GM23338 (cell line): ENCODE measurements at regions not wholly inside any gene's neighbourhood (a gene's known extent, or its start where the extent isn't known, plus 50 kb on each side); places are given as distances from the start of the nearest gene placed in this dataset.

ENCODE experiments used
- ATAC-seq: fragments of 200-7000 bp; cut with Tn5 transposase; 3 replicates; pipeline ENCODE4 v1.9.1; 2020
- DNase-seq: peaks from one replicate; pipeline ENCODE4 v3.0.0-alpha.2; 2015; ENCODE audit warnings: low spot score
- H2AFZ ChIP-seq: fragments of 200-600 bp; sonication (generic); 2 replicates; pipeline ENCODE4 v1.8.0; 2016; ENCODE audit warnings: antibody characterized with exemption, mild to moderate bottlenecking, moderate library complexity
- H3F3A ChIP-seq: fragments of 200-600 bp; sonication (generic); replicated peaks from 2 replicates; pipeline ENCODE4 v1.8.0; 2017; ENCODE audit warnings: antibody characterized with exemption, mixed run types, low read depth
- H3K27ac ChIP-seq: fragments of 200-600 bp; sonication (generic); 2 replicates; pipeline ENCODE4 v1.6.1; 2016; ENCODE audit warnings: low read depth
- H3K27me3 ChIP-seq: fragments of 200-600 bp; sonication (generic); 2 replicates; pipeline ENCODE4 v1.8.0; 2016; ENCODE audit warnings: mild to moderate bottlenecking, mixed run types, moderate library complexity; ENCODE audit not compliant: insufficient read depth
- H3K36me3 ChIP-seq: fragments of 200-600 bp; sonication (generic); 2 replicates; pipeline ENCODE4 v1.8.0; 2016; ENCODE audit warnings: mild to moderate bottlenecking; ENCODE audit not compliant: insufficient read depth
- H3K4me1 ChIP-seq: fragments of 200-600 bp; sonication (generic); 2 replicates; pipeline ENCODE4 v1.8.0; 2016; ENCODE audit warnings: mild to moderate bottlenecking, moderate library complexity; ENCODE audit not compliant: insufficient read depth
- H3K4me2 ChIP-seq: fragments of 200-600 bp; sonication (generic); 2 replicates; pipeline ENCODE4 v1.7.1; 2017; ENCODE audit warnings: mixed run types
- H3K4me3 ChIP-seq: fragments of 200-600 bp; sonication (generic); 2 replicates; pipeline ENCODE4 v1.6.1; 2016; ENCODE audit warnings: mixed run types
- H3K79me2 ChIP-seq: fragments of 200-600 bp; sonication (generic); replicated peaks from 2 replicates; pipeline ENCODE4 v1.8.0; 2017; ENCODE audit warnings: mild to moderate bottlenecking; ENCODE audit not compliant: insufficient read depth
- H3K9me2 ChIP-seq: fragments of 200-600 bp; sonication (generic); 2 replicates; pipeline ENCODE4 v1.8.0; 2017; ENCODE audit not compliant: insufficient read depth
- H4K20me1 ChIP-seq: fragments of 200-600 bp; sonication (generic); replicated peaks from 2 replicates; pipeline ENCODE4 v1.8.0; 2017; ENCODE audit warnings: mild to moderate bottlenecking; ENCODE audit not compliant: insufficient read depth
- H3K27ac Mint-ChIP-seq: 2 replicates; pipeline ENCODE4 v1.8.0; 2020; ENCODE audit warnings: inconsistent platforms, mild to moderate bottlenecking, moderate library complexity, mixed read lengths
- H3K27me3 Mint-ChIP-seq: 3 replicates; pipeline ENCODE4 v1.8.0; 2022; ENCODE audit warnings: low read depth, mild to moderate bottlenecking, moderate library complexity, mixed read lengths, inconsistent platforms; ENCODE audit not compliant: insufficient read depth, poor library complexity
- H3K36me3 Mint-ChIP-seq: 3 replicates; pipeline ENCODE4 v1.8.0; 2021; ENCODE audit warnings: low read depth, mild to moderate bottlenecking, inconsistent platforms, moderate library complexity, mixed read lengths
- H3K4me1 Mint-ChIP-seq: 3 replicates; pipeline ENCODE4 v1.8.0; 2020; ENCODE audit warnings: mild to moderate bottlenecking, inconsistent platforms, mixed read lengths
- H3K4me3 Mint-ChIP-seq: 3 replicates; pipeline ENCODE4 v1.8.0; 2021; ENCODE audit warnings: moderate library complexity, mild to moderate bottlenecking, inconsistent platforms, mixed read lengths
- H3K9me3 Mint-ChIP-seq: 3 replicates; pipeline ENCODE4 v1.8.0; 2020; ENCODE audit warnings: moderate library complexity, mild to moderate bottlenecking, inconsistent platforms, mixed read lengths
- CREB1 ChIP-seq: fragments of 250-450 bp; sonication (Bioruptor Pico); IDR thresholded peaks from 2 replicates; pipeline ENCODE4 v1.5.0; 2020; ENCODE audit warnings: low read depth, mild to moderate bottlenecking, moderate library complexity
- CTCF ChIP-seq, 2 experiments: fragments of 200-600 bp in 1 of 2; sonication (generic) in 1 of 2; conservative IDR thresholded peaks; 2 replicates each; pipeline versions ENCODE4 v1.5.1 to v1.6.1; 2016 to 2017; ENCODE audit warnings: antibody characterized with exemption in 2 of 2, low read depth in 2 of 2, mild to moderate bottlenecking in 2 of 2, moderate library complexity in 1 of 2
- ETS1 ChIP-seq: IDR thresholded peaks from 2 replicates; pipeline ENCODE4 v1.6.1; 2016; ENCODE audit warnings: antibody characterized with exemption
- EZH2 ChIP-seq: fragments of 200-600 bp; sonication (generic); IDR thresholded peaks from one replicate; pipeline ENCODE4 v1.8.0; 2017; ENCODE audit warnings: antibody characterized with exemption, mild to moderate bottlenecking, low read depth; ENCODE audit not compliant: unreplicated experiment
- EZH2phosphoT487 ChIP-seq: fragments of 200-600 bp; sonication (generic); IDR thresholded peaks from one replicate; pipeline ENCODE4 v1.8.1; 2018; ENCODE audit warnings: antibody characterized with exemption; ENCODE audit not compliant: unreplicated experiment
- NANOG ChIP-seq: IDR thresholded peaks from 2 replicates; pipeline ENCODE4 v1.6.1; 2016; ENCODE audit warnings: antibody characterized with exemption, borderline replicate concordance
- POLR2AphosphoS5 ChIP-seq: IDR thresholded peaks from 2 replicates; pipeline ENCODE4 v1.6.1; 2016; ENCODE audit warnings: antibody characterized with exemption, low read depth
- REST ChIP-seq: IDR thresholded peaks from one replicate; pipeline ENCODE4 v1.6.1; 2018; ENCODE audit warnings: antibody characterized with exemption; ENCODE audit not compliant: unreplicated experiment
- ZNF114 ChIP-seq: fragments of 250-450 bp; sonication (Bioruptor Pico); IDR thresholded peaks from 2 replicates; pipeline ENCODE4 v1.5.0; 2020; ENCODE audit warnings: mild to moderate bottlenecking, moderate library complexity
- ZNF331 ChIP-seq: fragments of 250-450 bp; sonication (Bioruptor Pico); IDR thresholded peaks from 2 replicates; pipeline ENCODE4 v1.5.0; 2020; ENCODE audit warnings: low read depth, mild to moderate bottlenecking, moderate library complexity
- ZNF462 ChIP-seq: fragments of 250-450 bp; sonication (Bioruptor Pico); IDR thresholded peaks from 2 replicates; pipeline ENCODE4 v1.5.0; 2020; ENCODE audit warnings: mild to moderate bottlenecking, moderate library complexity

- Mint-ChIP-seq H3K36me3 (no peaks in the 10 kb centered on the region; the same call in 2 of the 3 replicates), H3K27ac (no peak overlapping the region), H3K4me1 (peaks cover 18% of the 10 kb centered on the region), H3K27me3 (peaks cover 15% of the 10 kb centered on the region), H3K4me3 (no peak overlapping the region), H3K9me3 (no peaks in the 10 kb centered on the region)
- H3F3A ChIP-seq = no peaks in the 10 kb centered on the region
- no peaks in the 10 kb centered on the region for H3K36me3 ChIP-seq
- no peaks in the 10 kb centered on the region for H3K9me2 ChIP-seq
- no peak overlapping the region for H3K4me2 ChIP-seq
- no peak overlapping the region for H3K4me3 ChIP-seq
- H3K27ac ChIP-seq = no peak overlapping the region
- TF ChIP-seq ZNF114 (CRISPR knock-in tag) (no peak), POLR2AphosphoS5 (no peak), ZNF462 (CRISPR knock-in tag) (no peak), ETS1 (no peak), ZNF331 (CRISPR knock-in tag) (no peak), EZH2 (no peak), NANOG (no peak), REST (no peak), CREB1 (CRISPR knock-in tag) (no peak), CTCF (conservative IDR thresholded peaks at IDR 0.05; ENCODE audit: low read depth in 2 of 2) (no peak), EZH2phosphoT487 (no peak)
- no peaks in the 10 kb centered on the region for H4K20me1 ChIP-seq
- no peaks in the 10 kb centered on the region for H3K79me2 ChIP-seq
- ATAC-seq = no peak
- no peak for DNase-seq
- no peak overlapping the region for H2AFZ ChIP-seq
- no peaks in the 10 kb centered on the region for H3K27me3 ChIP-seq
- H3K4me1 ChIP-seq = no peaks in the 10 kb centered on the region; the same call in 1 of the 2 replicates
Measured at GRCh38 chr5:61604076-61605025, 272.3 kb downstream of the ZSWIM6 start.
